ENCODE measurements at regions not wholly inside any gene's neighbourhood (a gene's known extent, or its start where the extent isn't known, plus 50 kb on each side); places are given as distances from the start of the nearest gene placed in this dataset.

GRCh38 chr20:51096582-51097267, 73.8 kb upstream of the KCNG1 start:
- TF ChIP-seq CTCF (conservative IDR thresholded peaks at IDR 0.05; ENCODE audit: low read depth, low read length), result no peak
- H3K4me3 ChIP-seq (ENCODE audit: low read length), result no peak overlapping the region
- DNase-seq (ENCODE audit: low read depth), result no peak

- H3K4me3 ChIP-seq (ENCODE audit: low read length), result no peak overlapping the region
- no peak for TF ChIP-seq CTCF (conservative IDR thresholded peaks at IDR 0.05; ENCODE audit: low read depth, low read length)
- no peak for DNase-seq (ENCODE audit: low read depth)
Measured at GRCh38 chr20:51095633-51096521, 73.0 kb upstream of the KCNG1 start.

- TF ChIP-seq CTCF (conservative IDR thresholded peaks at IDR 0.05; ENCODE audit: low read depth, low read length), result no peak
- no peak for DNase-seq (ENCODE audit: low read depth)
Measured at GRCh38 chr20:51094221-51094620, 71.3 kb upstream of the KCNG1 start.

GRCh38 chr20:51093240-51093763, 70.4 kb upstream of the KCNG1 start:
- H3K4me3 ChIP-seq (ENCODE audit: low read length), result no peak overlapping the region
- no peak for DNase-seq (ENCODE audit: low read depth)
- no peak for TF ChIP-seq CTCF (conservative IDR thresholded peaks at IDR 0.05; ENCODE audit: low read depth, low read length)

More at GRCh38 chr20:51094221-51094620, 71.3 kb upstream of the KCNG1 start:
- no peak overlapping the region for H3K4me3 ChIP-seq (ENCODE audit: low read length)

GRCh38 chr20:51092338-51092737, 69.4 kb upstream of the KCNG1 start:
- no peak overlapping the region for H3K4me3 ChIP-seq (ENCODE audit: low read length)
- TF ChIP-seq CTCF (conservative IDR thresholded peaks at IDR 0.05; ENCODE audit: low read depth, low read length), result no peak
- DNase-seq (ENCODE audit: low read depth), result no peak

- DNase-seq (ENCODE audit: low read depth), result no peak
- no peak overlapping the region for H3K4me3 ChIP-seq (ENCODE audit: low read length)
- no peak for TF ChIP-seq CTCF (conservative IDR thresholded peaks at IDR 0.05; ENCODE audit: low read depth, low read length)
Measured at GRCh38 chr20:51091406-51092195, 68.7 kb upstream of the KCNG1 start.

Data from retinal pigment epithelial cell (primary cell).